ENCODE measurements at regions not wholly inside any gene's neighbourhood (a gene's known extent, or its start where the extent isn't known, plus 50 kb on each side); places are given as distances from the start of the nearest gene placed in this dataset.

- DNase-seq (ENCODE audit: low read depth in 3 of 3) = no peak
These were observed 218.3 kb upstream of the RND3 start for GRCh38 chr2:150705767-150706166.

- no peak for DNase-seq (ENCODE audit: low read depth in 3 of 3)
These were observed 217.9 kb upstream of the RND3 start for GRCh38 chr2:150705357-150705756.

GRCh38 chr2:150702791-150703190 is 215.3 kb upstream of the RND3 start:
- DNase-seq (ENCODE audit: low read depth in 3 of 3) = no peak

GRCh38 chr2:150700666-150701580 is 213.5 kb upstream of the RND3 start:
- DNase-seq (ENCODE audit: low read depth in 3 of 3) = no peak

- DNase-seq (ENCODE audit: low read depth in 3 of 3) = no peak
These were observed 211.8 kb upstream of the RND3 start for GRCh38 chr2:150699218-150699617.

GRCh38 chr2:150698016-150698661 is 210.7 kb upstream of the RND3 start:
- no peak for DNase-seq (ENCODE audit: low read depth in 3 of 3)

GRCh38 chr2:150697596-150697995 is 210.1 kb upstream of the RND3 start:
- DNase-seq (ENCODE audit: low read depth in 3 of 3) = no peak

GRCh38 chr2:150695451-150696135 is 208.1 kb upstream of the RND3 start:
- no peak for DNase-seq (ENCODE audit: low read depth in 3 of 3)

GRCh38 chr2:150693556-150693955 is 206.1 kb upstream of the RND3 start:
- no peak for DNase-seq (ENCODE audit: low read depth in 3 of 3)

GRCh38 chr2:150690870-150691269 is 203.4 kb upstream of the RND3 start:
- no peak for DNase-seq (ENCODE audit: low read depth in 3 of 3)

GRCh38 chr2:150690261-150690660 is 202.8 kb upstream of the RND3 start:
- no peak for DNase-seq (ENCODE audit: low read depth in 3 of 3)

- DNase-seq (ENCODE audit: low read depth in 3 of 3) = no peak
These were observed 202.1 kb upstream of the RND3 start for GRCh38 chr2:150689590-150689989.

- DNase-seq (ENCODE audit: low read depth in 3 of 3) = no peak
These were observed 200.5 kb upstream of the RND3 start for GRCh38 chr2:150688016-150688415.

- DNase-seq (ENCODE audit: low read depth in 3 of 3) = no peak
These were observed 198.9 kb upstream of the RND3 start for GRCh38 chr2:150686391-150686790.

- DNase-seq (ENCODE audit: low read depth in 3 of 3) = no peak
These were observed 193.8 kb upstream of the RND3 start for GRCh38 chr2:150681120-150681804.

- no peak for DNase-seq (ENCODE audit: low read depth in 3 of 3)
These were observed 192.1 kb upstream of the RND3 start for GRCh38 chr2:150679456-150680120.

- DNase-seq (ENCODE audit: low read depth in 3 of 3) = no peak
These were observed 190.1 kb upstream of the RND3 start for GRCh38 chr2:150677551-150677950.

GRCh38 chr2:150676747-150677383 is 189.4 kb upstream of the RND3 start:
- no peak for DNase-seq (ENCODE audit: low read depth in 3 of 3)

- DNase-seq (ENCODE audit: low read depth in 3 of 3) = no peak
These were observed 188.3 kb upstream of the RND3 start for GRCh38 chr2:150675807-150676206.

- DNase-seq (ENCODE audit: low read depth in 3 of 3) = no peak
These were observed 186.8 kb upstream of the RND3 start for GRCh38 chr2:150674283-150674682.

- DNase-seq (ENCODE audit: low read depth in 3 of 3) = no peak
These were observed 184.8 kb upstream of the RND3 start for GRCh38 chr2:150672311-150672710.

All from stimulated activated CD4-positive, alpha-beta T cell treated with anti-CD3 and anti-CD28 coated beads, TNF-alpha, amount 100 ng/mL, for 24 hours (primary cell).